Endothelial cell (in vitro differentiated cells): ENCODE measurements at regions not wholly inside any gene's neighbourhood (a gene's known extent, or its start where the extent isn't known, plus 50 kb on each side); places are given as distances from the start of the nearest gene placed in this dataset.

Source experiments
- DNase-seq: peaks from one replicate; pipeline ENCODE4 v3.0.0; 2021; ENCODE audit warnings: low spot score
- H3K27ac Mint-ChIP-seq: one replicate; pipeline ENCODE4 v1.8.0; 2021; ENCODE audit warnings: mixed read lengths, inconsistent platforms; ENCODE audit not compliant: unreplicated experiment
- H3K27me3 Mint-ChIP-seq: one replicate; pipeline ENCODE4 v1.8.0; 2021; ENCODE audit warnings: mild to moderate bottlenecking, moderate library complexity, mixed read lengths, inconsistent platforms; ENCODE audit not compliant: unreplicated experiment
- H3K36me3 Mint-ChIP-seq: one replicate; pipeline ENCODE4 v1.8.0; 2021; ENCODE audit warnings: mild to moderate bottlenecking, low read depth, mixed read lengths, inconsistent platforms; ENCODE audit not compliant: unreplicated experiment
- H3K4me1 Mint-ChIP-seq: one replicate; pipeline ENCODE4 v1.8.0; 2021; ENCODE audit warnings: mild to moderate bottlenecking, mixed read lengths, inconsistent platforms; ENCODE audit not compliant: unreplicated experiment
- H3K4me3 Mint-ChIP-seq: one replicate; pipeline ENCODE4 v1.8.0; 2021; ENCODE audit warnings: mild to moderate bottlenecking, mixed read lengths, inconsistent platforms; ENCODE audit not compliant: unreplicated experiment
- H3K9me3 Mint-ChIP-seq: one replicate; pipeline ENCODE4 v1.8.0; 2021; ENCODE audit warnings: mixed read lengths, inconsistent platforms; ENCODE audit not compliant: unreplicated experiment
- TF ChIP-seq, protein P1 (sequence below): fragments of 200-600 bp; sonication (generic); IDR thresholded peaks from one replicate; pipeline ENCODE4 v1.5.0; 2021; ENCODE audit warnings: antibody characterized with exemption; ENCODE audit not compliant: unreplicated experiment

DNA sequence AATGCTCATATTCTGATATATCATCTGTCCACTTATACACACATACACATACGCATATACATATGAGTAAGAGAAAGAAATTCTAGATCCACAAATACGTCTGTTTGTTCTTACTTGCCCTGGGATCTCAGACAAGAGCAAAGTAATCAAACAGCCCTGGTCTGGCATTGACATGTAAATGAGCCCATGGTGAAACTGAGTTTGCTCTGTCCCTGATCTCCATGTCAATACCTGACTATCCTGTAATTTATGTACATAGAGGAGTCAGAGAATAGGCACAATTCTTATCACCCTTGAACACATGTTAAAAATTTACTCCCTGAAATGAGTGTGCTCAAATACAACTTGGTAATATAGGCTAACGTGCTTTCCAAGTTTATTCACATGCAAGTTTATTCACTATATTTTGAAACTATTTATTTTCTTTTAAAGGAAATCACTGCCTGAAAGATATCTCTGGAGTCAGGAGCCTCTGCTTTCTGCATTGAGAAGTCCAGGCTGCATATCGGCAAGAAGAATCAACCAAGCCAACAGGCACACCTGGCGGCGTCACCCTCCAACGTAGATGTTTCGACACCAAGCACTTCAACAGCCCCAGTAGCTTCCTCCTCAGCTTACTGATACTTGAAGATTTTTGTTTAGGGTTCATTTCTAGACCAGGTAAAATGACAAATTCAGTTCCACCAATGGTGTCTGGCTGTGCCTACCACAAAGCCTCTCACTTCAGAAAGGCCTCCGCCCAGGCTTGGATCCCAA, 100.6 kb downstream of the CMPK2 start:
- TF ChIP-seq, protein P1, sequence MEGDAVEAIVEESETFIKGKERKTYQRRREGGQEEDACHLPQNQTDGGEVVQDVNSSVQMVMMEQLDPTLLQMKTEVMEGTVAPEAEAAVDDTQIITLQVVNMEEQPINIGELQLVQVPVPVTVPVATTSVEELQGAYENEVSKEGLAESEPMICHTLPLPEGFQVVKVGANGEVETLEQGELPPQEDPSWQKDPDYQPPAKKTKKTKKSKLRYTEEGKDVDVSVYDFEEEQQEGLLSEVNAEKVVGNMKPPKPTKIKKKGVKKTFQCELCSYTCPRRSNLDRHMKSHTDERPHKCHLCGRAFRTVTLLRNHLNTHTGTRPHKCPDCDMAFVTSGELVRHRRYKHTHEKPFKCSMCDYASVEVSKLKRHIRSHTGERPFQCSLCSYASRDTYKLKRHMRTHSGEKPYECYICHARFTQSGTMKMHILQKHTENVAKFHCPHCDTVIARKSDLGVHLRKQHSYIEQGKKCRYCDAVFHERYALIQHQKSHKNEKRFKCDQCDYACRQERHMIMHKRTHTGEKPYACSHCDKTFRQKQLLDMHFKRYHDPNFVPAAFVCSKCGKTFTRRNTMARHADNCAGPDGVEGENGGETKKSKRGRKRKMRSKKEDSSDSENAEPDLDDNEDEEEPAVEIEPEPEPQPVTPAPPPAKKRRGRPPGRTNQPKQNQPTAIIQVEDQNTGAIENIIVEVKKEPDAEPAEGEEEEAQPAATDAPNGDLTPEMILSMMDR = no peak
- H3K9me3 Mint-ChIP-seq = no peaks in the 10 kb centered on the region
- no peak for DNase-seq
- no peak overlapping the region for H3K27ac Mint-ChIP-seq
- no peaks in the 10 kb centered on the region for H3K36me3 Mint-ChIP-seq
- no peak overlapping the region for H3K4me3 Mint-ChIP-seq
- H3K4me1 Mint-ChIP-seq = no peaks in the 10 kb centered on the region
- H3K27me3 Mint-ChIP-seq = no peaks in the 10 kb centered on the region

DNA sequence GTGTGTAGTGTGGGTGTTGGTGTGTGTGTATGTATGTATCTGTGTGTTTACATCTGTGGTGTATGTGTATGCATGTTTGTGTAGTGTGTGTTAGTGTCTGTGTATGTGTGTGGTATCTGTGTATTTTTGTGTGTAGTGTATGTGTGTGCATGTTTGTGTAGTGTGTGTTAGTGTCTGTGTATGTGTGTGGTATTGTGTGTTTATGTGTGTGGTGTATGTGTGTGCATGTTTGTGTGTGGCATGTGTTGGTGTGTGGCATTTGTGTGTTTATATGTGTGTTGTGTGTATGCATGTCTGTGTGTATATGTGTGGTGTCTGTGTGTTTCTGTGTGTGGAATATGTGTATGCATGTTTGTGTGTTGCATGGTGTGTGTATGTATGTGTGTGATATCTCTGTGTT, 96.4 kb downstream of the CMPK2 start:
- Mint-ChIP-seq H3K27me3 (peaks cover 1% of the 10 kb centered on the region), H3K4me3 (no peak overlapping the region), H3K9me3 (no peaks in the 10 kb centered on the region), H3K27ac (no peak overlapping the region), H3K36me3 (no peaks in the 10 kb centered on the region), H3K4me1 (peaks cover 2% of the 10 kb centered on the region)
- TF ChIP-seq, protein P1 = no peak
- no peak for DNase-seq

DNA sequence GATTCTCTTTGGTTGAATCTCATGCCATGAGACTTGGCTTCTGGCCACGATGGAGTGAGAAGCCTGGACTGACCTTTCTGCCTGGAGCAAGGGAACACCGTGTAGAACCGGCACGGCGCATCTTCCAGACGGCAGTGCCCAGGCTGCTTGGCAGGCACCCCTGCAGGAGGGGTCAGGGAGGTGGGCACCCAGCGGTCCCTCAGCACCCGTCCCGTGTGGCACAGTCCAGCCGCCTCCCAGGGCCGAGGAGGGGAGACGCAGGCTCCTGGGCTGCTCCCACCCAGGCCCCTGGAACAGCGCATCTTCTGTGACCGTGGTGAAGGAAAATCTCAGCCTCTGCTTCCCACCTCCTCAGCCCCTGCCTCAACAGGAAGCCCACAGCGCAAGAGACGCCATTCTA, 95.7 kb downstream of the CMPK2 start:
- peaks cover 2% of the 10 kb centered on the region for H3K4me1 Mint-ChIP-seq
- H3K36me3 Mint-ChIP-seq = no peaks in the 10 kb centered on the region
- DNase-seq = no peak
- H3K27ac Mint-ChIP-seq = no peak overlapping the region
- peaks cover 1% of the 10 kb centered on the region for H3K27me3 Mint-ChIP-seq
- peaks cover under 1% of the 10 kb centered on the region for H3K9me3 Mint-ChIP-seq
- TF ChIP-seq, protein P1 = no peak
- H3K4me3 Mint-ChIP-seq = no peak overlapping the region

DNA sequence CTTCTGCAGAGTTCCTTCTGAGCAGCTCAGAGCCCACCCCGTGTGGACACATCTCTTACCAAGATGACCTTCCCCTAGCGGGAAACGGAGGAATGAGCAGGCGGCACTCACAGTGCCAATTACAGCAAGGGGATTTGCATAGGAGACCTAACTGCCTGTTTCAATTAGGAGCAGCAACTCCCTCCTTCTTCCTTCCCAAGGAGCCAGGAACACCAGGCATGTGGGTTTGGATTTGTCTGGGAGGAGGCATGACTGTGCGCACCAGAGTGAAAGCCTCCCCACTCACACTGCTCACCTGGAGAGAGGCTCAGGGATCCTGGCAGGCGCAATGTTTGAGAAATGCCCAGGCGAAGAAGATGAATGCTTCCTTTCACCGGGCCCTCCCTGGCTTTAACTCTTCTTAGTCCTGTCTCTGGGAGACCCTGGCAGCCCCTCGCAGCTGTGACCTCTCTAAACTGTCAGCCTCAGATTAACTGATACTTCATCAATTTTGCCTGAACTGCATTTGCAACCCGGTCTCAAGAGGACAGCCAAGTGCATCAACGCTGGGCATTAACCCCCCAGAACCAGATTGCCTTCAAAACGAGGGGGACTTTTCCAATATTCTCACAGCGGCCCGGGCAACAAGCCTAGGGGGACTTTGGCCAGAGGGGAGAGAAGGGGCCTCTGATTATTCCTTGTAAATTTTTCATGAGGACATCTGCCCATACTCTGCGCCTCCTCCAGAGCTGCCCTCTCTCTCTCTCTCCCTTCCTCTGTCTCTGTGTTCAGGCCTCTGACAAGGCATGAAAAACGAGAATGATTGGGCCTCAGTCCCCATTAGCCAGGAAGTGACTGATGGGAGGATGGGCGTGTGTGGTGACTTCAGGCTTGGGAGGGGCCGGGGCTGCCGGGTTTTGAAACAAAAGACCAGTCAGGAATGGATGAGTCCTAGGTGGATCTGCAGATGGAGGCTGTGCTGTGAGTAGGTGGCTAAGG, 93.8 kb downstream of the CMPK2 start:
- H3K4me1 Mint-ChIP-seq = peaks cover 2% of the 10 kb centered on the region
- no peak for DNase-seq
- no peak overlapping the region for H3K27ac Mint-ChIP-seq
- no peak overlapping the region for H3K4me3 Mint-ChIP-seq
- TF ChIP-seq, protein P1 = no peak
- H3K36me3 Mint-ChIP-seq = no peaks in the 10 kb centered on the region
- H3K9me3 Mint-ChIP-seq = peaks cover 4% of the 10 kb centered on the region
- peaks cover 1% of the 10 kb centered on the region for H3K27me3 Mint-ChIP-seq
